CD4-positive, alpha-beta memory T cell (primary cell): ENCODE measurements at regions not wholly inside any gene's neighbourhood (a gene's known extent, or its start where the extent isn't known, plus 50 kb on each side); places are given as distances from the start of the nearest gene placed in this dataset.
A peak's percentile ranks its signal among the peaks of the same experiment; 100 is the strongest.

Experiments
- CTCF ChIA-PET: fragments of 350-600 bp; sonication (Branson Sonifier 250); formaldehyde crosslinking; loops from one replicate; lab custom pipeline; 2021; ENCODE audit warnings: inconsistent platforms; ENCODE audit not compliant: partially characterized antibody; lab: Charles Lee
- POLR2A ChIA-PET: fragments of 350-600 bp; sonication (Branson Sonifier 250); formaldehyde crosslinking; loops from one replicate; lab custom pipeline; 2021; ENCODE audit not compliant: partially characterized antibody; lab: Charles Lee
- DNase-seq, 5 donors: peaks; one replicate each; pipeline versions ENCODE4 v3.0.0 to v3.0.0-alpha.2; 2020 to 2022; ENCODE audit warnings: mixed read lengths in 1 of 5
- H3K27ac ChIP-seq: one replicate; pipeline ENCODE4 v1.7.0; 2013; ENCODE audit warnings: low read depth, low read length
- H3K27me3 ChIP-seq: 2 replicates; pipeline ENCODE4 v1.7.0; 2013; ENCODE audit warnings: mild to moderate bottlenecking, low read length, moderate library complexity; ENCODE audit not compliant: insufficient read depth
- H3K36me3 ChIP-seq: 2 replicates; pipeline ENCODE4 v1.7.0; 2013; ENCODE audit warnings: mild to moderate bottlenecking, low read length, moderate library complexity; ENCODE audit not compliant: insufficient read depth
- H3K4me1 ChIP-seq: 2 replicates; pipeline ENCODE4 v1.7.0; 2013; ENCODE audit warnings: mild to moderate bottlenecking, low read length, moderate library complexity; ENCODE audit not compliant: insufficient read depth
- H3K4me3 ChIP-seq, 2 donors: one replicate each; pipeline ENCODE4 v1.7.0; 2013; ENCODE audit warnings: low read length in 2 of 2, mild to moderate bottlenecking in 1 of 2
- H3K9me3 ChIP-seq, 2 donors: one replicate each; pipeline ENCODE4 v1.7.0; 2013; ENCODE audit warnings: low read length in 2 of 2, control low read depth in 1 of 2; ENCODE audit not compliant: control insufficient read depth in 1 of 2
- H3K27ac Mint-ChIP-seq, 7 donors: one replicate each; pipeline ENCODE4 v1.8.0; 2020 to 2021; ENCODE audit warnings: mixed read lengths in 7 of 7, mild to moderate bottlenecking in 6 of 7, inconsistent platforms in 3 of 7, moderate library complexity in 3 of 7
- H3K27me3 Mint-ChIP-seq, 2 donors: one replicate each; pipeline ENCODE4 v1.8.0; 2020 to 2021; ENCODE audit warnings: mixed read lengths in 2 of 2
- H3K36me3 Mint-ChIP-seq, 2 donors: one replicate each; pipeline ENCODE4 v1.8.0; 2020 to 2021; ENCODE audit warnings: mixed read lengths in 2 of 2, inconsistent platforms in 1 of 2, mild to moderate bottlenecking in 1 of 2
- H3K4me1 Mint-ChIP-seq, 4 donors: one replicate each; pipeline ENCODE4 v1.8.0; 2020 to 2021; ENCODE audit warnings: mixed read lengths in 4 of 4, mild to moderate bottlenecking in 1 of 4
- H3K4me3 Mint-ChIP-seq, 8 donors: one replicate each; pipeline ENCODE4 v1.8.0; 2020 to 2021; ENCODE audit warnings: mixed read lengths in 8 of 8, mild to moderate bottlenecking in 7 of 8, moderate library complexity in 6 of 8, inconsistent platforms in 3 of 8
- H3K9me3 Mint-ChIP-seq, 8 donors: one replicate each; pipeline ENCODE4 v1.8.0; 2020 to 2021; ENCODE audit warnings: mixed read lengths in 8 of 8, mild to moderate bottlenecking in 5 of 8, inconsistent platforms in 3 of 8, moderate library complexity in 1 of 8
- intact Hi-C: fragments of 100-400 bp; cut with micrococcal nuclease; formaldehyde crosslinking; loops from one replicate; pipeline ENCODE4 v1.15.1; 2023

DNA sequence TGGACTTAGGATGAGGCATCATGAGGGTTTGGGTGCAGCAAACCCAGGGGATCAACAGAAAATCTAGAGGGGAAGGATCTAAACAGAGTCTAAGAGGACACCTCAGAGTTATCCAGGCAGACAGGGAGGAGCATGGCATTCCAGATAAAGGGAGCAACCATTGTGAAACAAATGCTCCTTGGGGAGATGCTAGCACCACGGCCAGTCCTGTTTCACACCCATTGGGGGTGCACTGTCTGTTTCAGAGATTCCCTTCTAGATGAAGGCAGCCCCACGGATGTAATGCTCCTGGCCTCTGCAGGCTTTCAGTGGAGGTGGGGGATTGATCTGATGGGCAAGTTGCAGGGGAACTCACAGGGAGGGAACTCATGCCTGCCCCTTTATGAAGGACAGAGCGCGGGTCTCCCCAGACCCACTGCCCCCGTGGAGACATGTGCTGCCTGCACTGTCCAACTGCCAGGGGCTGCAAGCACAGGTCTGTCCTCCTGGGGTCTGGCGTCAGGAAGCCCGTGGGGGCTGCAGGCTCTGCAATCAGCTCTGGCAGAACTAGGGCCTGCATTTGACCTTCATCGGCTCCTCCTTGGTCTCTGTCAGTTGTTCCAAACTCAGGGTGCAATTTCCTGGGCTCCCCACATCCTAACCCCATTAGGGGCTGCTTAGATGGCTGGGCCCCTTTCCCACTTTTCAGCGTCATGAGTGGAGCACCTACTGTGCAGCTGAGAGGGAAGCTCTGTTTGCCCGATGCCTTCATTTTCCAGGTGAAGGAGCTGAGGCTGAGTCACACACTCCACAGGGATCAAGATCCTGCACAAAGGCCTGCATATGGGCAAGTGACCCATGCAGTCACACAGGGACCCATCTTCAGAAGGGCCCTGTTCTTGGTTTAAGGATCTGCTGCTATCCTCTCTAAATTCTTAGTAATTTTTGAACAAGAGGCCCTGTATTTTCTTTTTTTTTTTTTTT, 163.4 kb downstream of the ARL4C start:
- CTCF ChIA-PET, result interaction anchor here (0.6 to 1.3 kb wide), 3 partner anchors 35 to 985 kb away, joined by 3 read pairs; no protein-coding TSS in a partner anchor
- no peaks in the 10 kb centered on the region for H3K27me3 Mint-ChIP-seq
- intact Hi-C loops, result no loop called here

GRCh38 chr2:234331966-234332365, 164.9 kb downstream of the ARL4C start:
- Histone ChIP-seq H3K4me1 (peaks cover 10% of the 10 kb centered on the region), H3K27ac (no peak overlapping the region), H3K36me3 (no peaks in the 10 kb centered on the region), H3K27me3 (no peaks in the 10 kb centered on the region), H3K4me3 (no peak overlapping the region), H3K9me3 (no peaks in the 10 kb centered on the region)
- H3K27ac Mint-ChIP-seq, result peak overlapping the region in 3 of 7 donors; percentile 17 to 78 (median 78)
- peaks cover 16 to 49% (median 40%) of the 10 kb centered on the region in 4 donors for H3K4me1 Mint-ChIP-seq
- no peaks in the 10 kb centered on the region for H3K9me3 Mint-ChIP-seq
- H3K4me3 Mint-ChIP-seq, result no peak overlapping the region
- CTCF ChIA-PET, result no interaction called here
- DNase-seq, result no peak
- no peaks in the 10 kb centered on the region for H3K27me3 Mint-ChIP-seq
- POLR2A ChIA-PET, result interaction anchor here (0.6 to 0.8 kb wide), 2 partner anchors 41 to 148 kb away, joined by 3 to 4 read pairs; no protein-coding TSS in a partner anchor
- intact Hi-C loops, result no loop called here
- H3K36me3 Mint-ChIP-seq, result no peaks in the 10 kb centered on the region

More for the DNA sequence above, 163.4 kb downstream of the ARL4C start:
- H3K27ac Mint-ChIP-seq, result peak overlapping the region in 2 of 7 donors; percentile 13 to 19
- H3K36me3 Mint-ChIP-seq, result no peaks in the 10 kb centered on the region
- Histone ChIP-seq H3K9me3 (no peaks in the 10 kb centered on the region), H3K36me3 (no peaks in the 10 kb centered on the region), H3K27ac (no peak overlapping the region), H3K4me1 (peaks cover 10% of the 10 kb centered on the region), H3K4me3 (no peak overlapping the region), H3K27me3 (no peaks in the 10 kb centered on the region)
- H3K4me3 Mint-ChIP-seq, result no peak overlapping the region
- POLR2A ChIA-PET, result no interaction called here
- peaks cover 13 to 47% (median 35%) of the 10 kb centered on the region in 4 donors for H3K4me1 Mint-ChIP-seq
- H3K9me3 Mint-ChIP-seq, result no peaks in the 10 kb centered on the region
- no peak for DNase-seq

GRCh38 chr2:234331566-234331965, 165.3 kb downstream of the ARL4C start:
- intact Hi-C loops, result no loop called here
- Mint-ChIP-seq H3K4me3 (no peak overlapping the region), H3K9me3 (no peaks in the 10 kb centered on the region)

DNA sequence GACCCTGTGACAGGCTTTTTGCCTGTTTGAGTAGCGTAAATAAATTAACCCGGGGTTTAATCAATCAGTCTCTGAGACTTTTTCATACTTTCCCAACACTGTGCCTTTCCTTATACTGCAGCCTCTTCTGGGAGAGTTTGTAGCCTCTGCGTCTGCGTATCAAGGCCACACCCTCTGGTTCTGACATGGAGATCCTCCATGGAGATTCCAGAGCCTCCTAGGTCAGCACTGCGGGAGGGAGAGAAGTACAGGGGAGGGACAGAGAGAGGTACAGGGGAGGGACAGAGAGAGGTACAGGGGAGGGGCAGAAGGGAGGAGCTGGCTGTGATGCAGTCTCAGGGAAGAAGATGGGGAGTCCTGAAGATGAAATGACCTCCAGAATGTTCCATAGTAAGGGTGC, 166.0 kb downstream of the ARL4C start:
- no peaks in the 10 kb centered on the region for H3K9me3 ChIP-seq
- Mint-ChIP-seq H3K4me3 (no peak overlapping the region), H3K4me1 (peaks cover 13 to 42% (median 35%) of the 10 kb centered on the region in 4 donors), H3K36me3 (no peaks in the 10 kb centered on the region), H3K9me3 (no peaks in the 10 kb centered on the region), H3K27ac (peak overlapping the region in 2 of 7 donors; percentile 54 to 66), H3K27me3 (no peaks in the 10 kb centered on the region)
- intact Hi-C loops, result no loop called here
- CTCF ChIA-PET, result no interaction called here
- H3K36me3 ChIP-seq, result no peaks in the 10 kb centered on the region
- no peaks in the 10 kb centered on the region for H3K27me3 ChIP-seq
- no peak overlapping the region for H3K27ac ChIP-seq
- POLR2A ChIA-PET, result interaction anchor here (0.6 to 0.8 kb wide), 2 partner anchors 20 to 39 kb away, joined by 3 read pairs; no protein-coding TSS in a partner anchor
- no peak overlapping the region for H3K4me3 ChIP-seq
- DNase-seq, result no peak
- peaks cover 8% of the 10 kb centered on the region for H3K4me1 ChIP-seq

More at GRCh38 chr2:234331566-234331965, 165.3 kb downstream of the ARL4C start:
- H3K36me3 ChIP-seq, result no peaks in the 10 kb centered on the region
- no peak overlapping the region for H3K27ac ChIP-seq
- peaks cover 10% of the 10 kb centered on the region for H3K4me1 ChIP-seq
- no peaks in the 10 kb centered on the region for H3K9me3 ChIP-seq
- Mint-ChIP-seq H3K27me3 (no peaks in the 10 kb centered on the region), H3K27ac (peak overlapping the region in 1 of 7 donors; percentile 28), H3K4me1 (peaks cover 16 to 46% (median 39%) of the 10 kb centered on the region in 4 donors), H3K36me3 (no peaks in the 10 kb centered on the region)
- ChIA-PET POLR2A (interaction anchor here (0.6 to 0.8 kb wide), 3 partner anchors 19 to 148 kb away, joined by 3 to 4 read pairs (median 3); no protein-coding TSS in a partner anchor), CTCF (no interaction called here)
- no peak for DNase-seq
- H3K4me3 ChIP-seq, result no peak overlapping the region
- no peaks in the 10 kb centered on the region for H3K27me3 ChIP-seq

- Mint-ChIP-seq H3K4me1 (peaks cover 12 to 33% (median 28%) of the 10 kb centered on the region in 4 donors), H3K9me3 (no peaks in the 10 kb centered on the region), H3K27me3 (no peaks in the 10 kb centered on the region), H3K27ac (peak overlapping the region in 2 of 7 donors; percentile 23 to 42), H3K36me3 (no peaks in the 10 kb centered on the region), H3K4me3 (no peak overlapping the region)
- Histone ChIP-seq H3K36me3 (no peaks in the 10 kb centered on the region), H3K4me3 (no peak overlapping the region), H3K27ac (no peak overlapping the region), H3K9me3 (no peaks in the 10 kb centered on the region), H3K27me3 (no peaks in the 10 kb centered on the region), H3K4me1 (peaks cover 1% of the 10 kb centered on the region)
- no peak for DNase-seq
- ChIA-PET CTCF (no interaction called here), POLR2A (no interaction called here)
- intact Hi-C loops, result no loop called here
Measured at GRCh38 chr2:234329202-234329960, 167.5 kb downstream of the ARL4C start.

GRCh38 chr2:234328444-234328990, 168.4 kb downstream of the ARL4C start:
- Mint-ChIP-seq H3K36me3 (no peaks in the 10 kb centered on the region), H3K27ac (peak overlapping the region in 4 of 7 donors; percentile 9 to 64 (median 58)), H3K9me3 (no peaks in the 10 kb centered on the region), H3K4me1 (peaks cover 19 to 39% (median 35%) of the 10 kb centered on the region in 4 donors), H3K4me3 (no peak overlapping the region), H3K27me3 (no peaks in the 10 kb centered on the region)
- peaks cover 10% of the 10 kb centered on the region for H3K4me1 ChIP-seq
- ChIA-PET CTCF (no interaction called here), POLR2A (no interaction called here)
- no peaks in the 10 kb centered on the region for H3K9me3 ChIP-seq
- DNase-seq, result no peak
- no peaks in the 10 kb centered on the region for H3K36me3 ChIP-seq
- no peak overlapping the region for H3K4me3 ChIP-seq
- no peaks in the 10 kb centered on the region for H3K27me3 ChIP-seq
- no peak overlapping the region for H3K27ac ChIP-seq
- intact Hi-C loops, result no loop called here
